ENCODE measurements at regions not wholly inside any gene's neighbourhood (a gene's known extent, or its start where the extent isn't known, plus 50 kb on each side); places are given as distances from the start of the nearest gene placed in this dataset.

- Mint-ChIP-seq H3K27ac (no peak overlapping the region), H3K4me3 (no peak overlapping the region), H3K36me3 (ENCODE audit: low read depth) (no peaks in the 10 kb centered on the region), H3K9me3 (no peaks in the 10 kb centered on the region), H3K4me1 (ENCODE audit: low read depth) (no peaks in the 10 kb centered on the region), H3K27me3 (ENCODE audit: low read depth) (no peaks in the 10 kb centered on the region)
Measured at GRCh38 chr6:112562301-112563231, 215.4 kb downstream of the RFPL4B start.

GRCh38 chr6:112563368-112563767 is 216.2 kb downstream of the RFPL4B start:
- Mint-ChIP-seq H3K4me1 (ENCODE audit: low read depth) (no peaks in the 10 kb centered on the region), H3K27ac (no peak overlapping the region), H3K36me3 (ENCODE audit: low read depth) (no peaks in the 10 kb centered on the region), H3K4me3 (no peak overlapping the region), H3K27me3 (ENCODE audit: low read depth) (no peaks in the 10 kb centered on the region), H3K9me3 (no peaks in the 10 kb centered on the region)

GRCh38 chr6:112568066-112568465 is 220.9 kb downstream of the RFPL4B start:
- Mint-ChIP-seq H3K4me3 (no peak overlapping the region), H3K9me3 (no peaks in the 10 kb centered on the region), H3K36me3 (ENCODE audit: low read depth) (no peaks in the 10 kb centered on the region), H3K27ac (no peak overlapping the region), H3K4me1 (ENCODE audit: low read depth) (no peaks in the 10 kb centered on the region), H3K27me3 (ENCODE audit: low read depth) (no peaks in the 10 kb centered on the region)

GRCh38 chr6:112571488-112572270 is 224.5 kb downstream of the RFPL4B start:
- H3K27ac Mint-ChIP-seq, result no peak overlapping the region
- H3K4me1 Mint-ChIP-seq (ENCODE audit: low read depth), result no peaks in the 10 kb centered on the region
- H3K36me3 Mint-ChIP-seq (ENCODE audit: low read depth), result no peaks in the 10 kb centered on the region
- no peak overlapping the region for H3K4me3 Mint-ChIP-seq
- H3K27me3 Mint-ChIP-seq (ENCODE audit: low read depth), result no peaks in the 10 kb centered on the region
- H3K9me3 Mint-ChIP-seq, result no peaks in the 10 kb centered on the region

- H3K4me3 Mint-ChIP-seq, result no peak overlapping the region
- H3K9me3 Mint-ChIP-seq, result no peaks in the 10 kb centered on the region
- no peaks in the 10 kb centered on the region for H3K36me3 Mint-ChIP-seq (ENCODE audit: low read depth)
- no peak overlapping the region for H3K27ac Mint-ChIP-seq
- H3K27me3 Mint-ChIP-seq (ENCODE audit: low read depth), result no peaks in the 10 kb centered on the region
- H3K4me1 Mint-ChIP-seq (ENCODE audit: low read depth), result no peaks in the 10 kb centered on the region
Measured at GRCh38 chr6:112574190-112574589, 227.1 kb downstream of the RFPL4B start.

- no peak overlapping the region for H3K4me3 Mint-ChIP-seq
- no peaks in the 10 kb centered on the region for H3K4me1 Mint-ChIP-seq (ENCODE audit: low read depth)
- no peaks in the 10 kb centered on the region for H3K9me3 Mint-ChIP-seq
- H3K27me3 Mint-ChIP-seq (ENCODE audit: low read depth), result no peaks in the 10 kb centered on the region
- no peak overlapping the region for H3K27ac Mint-ChIP-seq
- no peaks in the 10 kb centered on the region for H3K36me3 Mint-ChIP-seq (ENCODE audit: low read depth)
Measured at GRCh38 chr6:112575309-112575834, 228.2 kb downstream of the RFPL4B start.

- no peaks in the 10 kb centered on the region for H3K9me3 Mint-ChIP-seq
- no peak overlapping the region for H3K27ac Mint-ChIP-seq
- H3K36me3 Mint-ChIP-seq (ENCODE audit: low read depth), result no peaks in the 10 kb centered on the region
- H3K27me3 Mint-ChIP-seq (ENCODE audit: low read depth), result no peaks in the 10 kb centered on the region
- H3K4me1 Mint-ChIP-seq (ENCODE audit: low read depth), result no peaks in the 10 kb centered on the region
- H3K4me3 Mint-ChIP-seq, result no peak overlapping the region
Measured at GRCh38 chr6:112576423-112576822, 229.3 kb downstream of the RFPL4B start.

- Mint-ChIP-seq H3K27ac (no peak overlapping the region), H3K4me1 (ENCODE audit: low read depth) (no peaks in the 10 kb centered on the region), H3K27me3 (ENCODE audit: low read depth) (no peaks in the 10 kb centered on the region), H3K36me3 (ENCODE audit: low read depth) (no peaks in the 10 kb centered on the region), H3K4me3 (no peak overlapping the region), H3K9me3 (no peaks in the 10 kb centered on the region)
Measured at GRCh38 chr6:112579601-112580000, 232.5 kb downstream of the RFPL4B start.

- H3K4me1 Mint-ChIP-seq (ENCODE audit: low read depth), result no peaks in the 10 kb centered on the region
- no peak overlapping the region for H3K27ac Mint-ChIP-seq
- no peaks in the 10 kb centered on the region for H3K36me3 Mint-ChIP-seq (ENCODE audit: low read depth)
- no peak overlapping the region for H3K4me3 Mint-ChIP-seq
- H3K9me3 Mint-ChIP-seq, result no peaks in the 10 kb centered on the region
- no peaks in the 10 kb centered on the region for H3K27me3 Mint-ChIP-seq (ENCODE audit: low read depth)
Measured at GRCh38 chr6:112581015-112581414, 233.9 kb downstream of the RFPL4B start.

GRCh38 chr6:112590326-112590725 is 243.2 kb downstream of the RFPL4B start:
- Mint-ChIP-seq H3K27me3 (ENCODE audit: low read depth) (no peaks in the 10 kb centered on the region), H3K4me1 (ENCODE audit: low read depth) (no peaks in the 10 kb centered on the region), H3K4me3 (no peak overlapping the region), H3K27ac (no peak overlapping the region), H3K9me3 (no peaks in the 10 kb centered on the region), H3K36me3 (ENCODE audit: low read depth) (no peaks in the 10 kb centered on the region)

- H3K36me3 Mint-ChIP-seq (ENCODE audit: low read depth), result no peaks in the 10 kb centered on the region
- H3K9me3 Mint-ChIP-seq, result no peaks in the 10 kb centered on the region
- H3K4me1 Mint-ChIP-seq (ENCODE audit: low read depth), result no peaks in the 10 kb centered on the region
- H3K4me3 Mint-ChIP-seq, result no peak overlapping the region
- no peak overlapping the region for H3K27ac Mint-ChIP-seq
- no peaks in the 10 kb centered on the region for H3K27me3 Mint-ChIP-seq (ENCODE audit: low read depth)
Measured at GRCh38 chr6:112591329-112591728, 244.2 kb downstream of the RFPL4B start.

- no peaks in the 10 kb centered on the region for H3K27me3 Mint-ChIP-seq (ENCODE audit: low read depth)
- no peak overlapping the region for H3K27ac Mint-ChIP-seq
- H3K36me3 Mint-ChIP-seq (ENCODE audit: low read depth), result no peaks in the 10 kb centered on the region
- H3K4me3 Mint-ChIP-seq, result no peak overlapping the region
- no peaks in the 10 kb centered on the region for H3K4me1 Mint-ChIP-seq (ENCODE audit: low read depth)
- H3K9me3 Mint-ChIP-seq, result no peaks in the 10 kb centered on the region
Measured at GRCh38 chr6:112592159-112592558, 245.0 kb downstream of the RFPL4B start.

- Mint-ChIP-seq H3K9me3 (no peaks in the 10 kb centered on the region), H3K27me3 (ENCODE audit: low read depth) (no peaks in the 10 kb centered on the region), H3K27ac (no peak overlapping the region), H3K36me3 (ENCODE audit: low read depth) (no peaks in the 10 kb centered on the region), H3K4me3 (no peak overlapping the region), H3K4me1 (ENCODE audit: low read depth) (no peaks in the 10 kb centered on the region)
Measured at GRCh38 chr6:112594886-112595594, 247.9 kb downstream of the RFPL4B start.

GRCh38 chr6:112595841-112596240 is 248.7 kb downstream of the RFPL4B start:
- H3K27me3 Mint-ChIP-seq (ENCODE audit: low read depth), result no peaks in the 10 kb centered on the region
- no peaks in the 10 kb centered on the region for H3K9me3 Mint-ChIP-seq
- no peaks in the 10 kb centered on the region for H3K4me1 Mint-ChIP-seq (ENCODE audit: low read depth)

More at GRCh38 chr6:112595841-112596240, 248.7 kb downstream of the RFPL4B start:
- H3K4me3 Mint-ChIP-seq, result no peak overlapping the region
- H3K27ac Mint-ChIP-seq, result no peak overlapping the region
- no peaks in the 10 kb centered on the region for H3K36me3 Mint-ChIP-seq (ENCODE audit: low read depth)

Measured in T-helper 1 cell treated with Interleukin-12 subunit alpha and Interleukin-12 subunit beta and Interleukin-4 antibody, amounts not matched to agents 30 μg/mL and 1 μg/mL, for 36 hours (primary cell).